GDM1 (cell line): ENCODE measurements at regions not wholly inside any gene's neighbourhood (a gene's known extent, or its start where the extent isn't known, plus 50 kb on each side); places are given as distances from the start of the nearest gene placed in this dataset.
"Not testable (repeated sequence)": the region's sequence is repeated elsewhere in the genome, so short reads cannot be mapped to it uniquely, and the experiment has no call there.

ENCODE experiments used
- DNase-seq: peaks from one replicate; lab custom pipeline; 2025; lab: John Stamatoyannopoulos, UW

- no peak for DNase-seq
Observed at GRCh38 chr7:142698429-142698828, 50.8 kb upstream of the PRSS1 start.

DNA sequence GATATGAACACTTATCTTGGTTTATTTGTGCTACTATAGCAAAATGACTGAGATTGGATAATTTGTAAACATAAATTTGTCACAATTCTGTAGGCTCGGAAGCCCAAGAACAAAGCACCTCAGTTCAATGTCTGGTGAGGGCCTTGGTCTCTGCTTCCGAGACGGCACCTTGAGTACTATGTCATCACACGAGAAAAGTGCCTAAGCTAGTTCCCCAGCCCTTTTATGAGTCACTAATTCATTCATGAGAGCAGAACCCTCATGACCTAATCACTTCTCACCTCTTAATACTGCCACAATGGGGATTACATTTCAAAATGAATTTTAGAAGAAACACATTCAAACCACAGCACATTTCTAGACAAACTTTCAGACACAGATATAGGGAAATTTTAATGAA, 52.0 kb upstream of the PRSS1 start:
- DNase-seq = no peak

DNA sequence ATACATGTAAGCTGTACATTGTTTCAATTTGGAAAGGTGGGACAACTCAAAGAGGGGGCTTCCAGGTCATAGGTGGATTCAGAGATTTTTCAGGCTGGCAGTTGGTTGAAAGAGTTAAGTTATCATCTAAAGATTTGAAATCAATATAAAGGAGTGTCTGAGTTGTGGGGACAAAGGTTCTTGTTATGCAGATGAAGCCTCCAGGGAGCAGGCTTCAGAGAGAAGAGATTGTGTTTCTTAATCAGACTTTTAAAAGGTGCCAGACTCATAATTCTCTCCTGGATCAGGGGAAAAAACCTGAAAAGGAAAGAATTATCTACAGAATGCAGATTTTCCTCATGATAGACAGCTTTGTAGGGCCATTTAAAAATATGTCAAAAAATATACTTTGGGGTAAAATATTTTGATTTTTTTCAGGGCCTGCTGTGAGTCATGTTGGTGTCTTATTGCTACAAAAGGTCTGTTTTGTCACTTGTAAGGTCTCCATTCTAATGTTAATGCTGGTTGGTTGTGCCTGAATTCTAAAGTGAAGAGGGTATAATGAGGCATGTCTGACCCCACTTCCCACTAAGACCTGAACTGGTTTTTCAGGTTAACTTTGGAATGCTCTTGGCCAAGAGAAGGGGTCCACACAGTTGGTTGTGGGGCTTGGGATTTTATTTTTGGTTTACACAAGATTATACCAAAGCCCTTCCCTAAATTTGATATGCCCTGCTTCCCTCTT, 52.7 kb upstream of the PRSS1 start:
- DNase-seq = no peak

DNA sequence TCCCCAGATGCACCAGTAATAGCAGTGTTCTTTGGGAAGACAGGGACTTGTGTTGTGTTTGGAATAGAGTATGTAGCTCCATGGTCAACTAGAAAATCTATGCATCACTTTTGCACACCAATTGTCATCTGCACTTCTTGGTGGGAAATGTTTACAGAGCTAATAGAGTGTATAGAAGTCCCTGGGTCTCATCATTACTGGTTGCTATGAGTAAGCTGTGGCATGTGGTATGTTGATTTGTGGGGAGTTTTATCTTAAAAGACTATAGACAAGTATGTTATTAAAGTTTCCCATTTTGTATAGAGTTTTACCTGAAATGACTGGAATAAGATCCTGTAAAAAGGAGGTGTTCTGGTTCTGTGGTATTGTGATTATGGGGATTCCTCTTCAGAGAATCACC, 55.4 kb upstream of the PRSS1 start:
- no peak for DNase-seq

DNA sequence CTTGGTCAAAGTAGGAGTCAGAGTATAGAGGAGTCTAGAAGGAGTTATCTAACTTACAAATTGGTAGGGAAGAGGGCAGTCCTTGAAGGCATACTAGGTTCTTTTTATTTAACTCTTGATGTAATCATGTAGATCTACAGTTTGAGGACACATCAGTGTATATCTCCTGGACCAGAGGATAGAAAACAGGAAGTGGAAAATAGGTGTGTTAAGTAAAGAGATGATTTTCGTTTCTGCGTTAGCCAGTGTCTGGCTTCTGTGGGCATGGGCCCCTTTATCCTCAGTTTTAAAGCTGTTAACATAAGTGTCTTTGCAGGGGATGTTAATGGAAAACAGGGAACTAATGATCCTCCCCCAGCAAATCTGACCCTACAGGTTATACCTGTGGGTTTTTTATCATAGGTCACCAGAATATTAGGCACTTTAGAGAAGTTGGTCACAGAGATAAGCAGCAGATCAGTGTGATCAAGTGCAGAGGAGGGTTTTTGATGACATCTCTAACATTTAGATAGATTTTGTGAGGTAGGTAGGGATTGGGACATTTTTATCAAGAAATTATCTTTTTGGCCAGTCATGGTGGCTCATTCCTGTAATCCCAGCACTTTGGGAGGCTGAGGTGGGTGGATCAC, 58.6 kb upstream of the PRSS1 start:
- DNase-seq = no peak

GRCh38 chr7:142689439-142690120, 59.7 kb upstream of the PRSS1 start:
- DNase-seq = no peak

- no peak for DNase-seq
Observed at GRCh38 chr7:142685877-142686508, 63.3 kb upstream of the PRSS1 start.

- DNase-seq = no peak
Observed at GRCh38 chr7:142681314-142682092, 67.8 kb upstream of the PRSS1 start.

- DNase-seq = peak; percentile 44
Observed at GRCh38 chr7:142671506-142671905, 77.8 kb upstream of the PRSS1 start.

DNA sequence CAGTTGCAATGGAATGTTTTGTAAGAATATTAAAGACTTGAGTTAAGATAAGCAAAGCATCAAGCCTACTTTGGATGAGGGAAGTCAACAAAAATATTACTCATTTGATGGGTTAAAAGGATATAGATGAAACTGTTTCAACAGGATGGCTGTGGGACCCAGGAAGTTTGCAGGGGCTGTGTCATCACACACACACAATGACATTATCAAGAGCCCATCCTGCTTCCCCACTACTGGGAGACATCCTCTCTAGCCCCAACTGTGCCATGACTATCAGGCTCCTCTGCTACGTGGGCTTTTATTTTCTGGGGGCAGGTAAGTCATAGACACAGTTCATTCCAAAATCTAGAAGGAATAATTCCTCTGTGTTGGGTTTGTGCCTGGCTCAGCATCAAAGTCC, 78.8 kb upstream of the PRSS1 start:
- no peak for DNase-seq

DNA sequence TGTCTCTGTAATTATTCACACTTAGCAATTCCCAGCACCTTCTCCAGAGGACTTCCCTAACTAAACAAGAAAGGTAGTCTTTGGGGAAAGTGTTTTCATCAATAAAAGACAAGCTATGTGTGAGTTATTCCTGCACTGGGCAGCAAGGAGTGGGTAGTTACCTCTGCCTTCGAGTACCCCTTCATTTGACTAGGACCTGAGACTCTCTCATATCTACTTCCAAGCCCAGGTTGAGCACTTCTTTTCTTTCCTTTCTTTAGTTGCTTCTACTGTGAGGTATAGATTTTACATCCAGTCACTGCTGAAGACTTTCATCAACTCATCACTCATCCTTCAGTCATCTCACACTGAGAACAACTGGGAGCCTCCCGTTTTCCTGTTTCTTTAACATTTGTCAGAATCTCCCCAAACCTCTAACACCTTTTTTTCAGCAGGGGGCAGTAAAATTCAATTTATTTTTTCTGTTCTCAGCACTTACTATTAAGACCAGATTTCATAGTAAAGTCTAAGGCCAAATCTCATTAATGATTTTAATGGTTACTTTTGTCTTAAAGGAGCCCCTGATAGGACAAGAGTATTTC, 80.1 kb upstream of the PRSS1 start:
- DNase-seq = no peak

DNA sequence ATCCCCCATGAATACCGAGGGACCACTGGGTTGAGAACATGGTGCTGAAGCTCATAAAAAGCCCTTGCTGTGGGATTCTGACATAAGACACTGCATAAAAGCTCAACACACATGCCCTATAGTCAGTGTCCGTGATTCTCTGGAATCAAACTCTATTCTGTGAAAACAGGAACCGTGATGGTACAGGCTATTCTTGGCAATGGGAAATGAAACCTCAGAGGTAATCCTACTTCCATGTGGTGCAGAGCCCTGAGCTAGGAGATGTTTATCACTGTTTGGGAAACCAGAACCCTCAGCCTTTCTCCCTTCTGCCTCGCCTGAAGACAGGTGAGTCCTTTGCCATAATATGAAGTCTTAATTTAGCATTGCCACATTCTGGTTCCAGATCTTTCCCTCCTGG, 80.8 kb upstream of the PRSS1 start:
- peak; percentile 22 for DNase-seq

GRCh38 chr7:142657376-142657775, 91.9 kb upstream of the PRSS1 start:
- DNase-seq = no peak

DNA sequence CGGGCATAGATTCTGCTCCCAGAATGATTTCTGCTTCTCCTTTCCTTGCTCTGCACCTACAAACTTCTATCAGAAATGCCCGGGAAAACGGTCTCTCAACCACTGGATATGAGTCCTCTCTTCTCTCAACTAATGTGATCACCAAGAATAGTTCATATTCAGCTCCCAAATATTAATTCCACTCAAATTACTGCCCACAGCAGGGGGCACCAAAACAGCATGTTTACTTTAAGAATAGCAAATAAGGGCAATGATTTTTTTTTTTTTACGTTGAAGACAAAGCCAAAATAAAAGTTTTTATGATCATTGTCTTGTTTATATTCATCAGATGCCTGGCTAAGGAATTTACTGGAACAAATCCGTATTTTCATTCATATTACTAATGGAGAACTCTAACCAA, 94.9 kb upstream of the PRSS1 start:
- DNase-seq = no peak

GRCh38 chr7:142647749-142648148, 101.5 kb upstream of the PRSS1 start:
- DNase-seq = no peak

DNA sequence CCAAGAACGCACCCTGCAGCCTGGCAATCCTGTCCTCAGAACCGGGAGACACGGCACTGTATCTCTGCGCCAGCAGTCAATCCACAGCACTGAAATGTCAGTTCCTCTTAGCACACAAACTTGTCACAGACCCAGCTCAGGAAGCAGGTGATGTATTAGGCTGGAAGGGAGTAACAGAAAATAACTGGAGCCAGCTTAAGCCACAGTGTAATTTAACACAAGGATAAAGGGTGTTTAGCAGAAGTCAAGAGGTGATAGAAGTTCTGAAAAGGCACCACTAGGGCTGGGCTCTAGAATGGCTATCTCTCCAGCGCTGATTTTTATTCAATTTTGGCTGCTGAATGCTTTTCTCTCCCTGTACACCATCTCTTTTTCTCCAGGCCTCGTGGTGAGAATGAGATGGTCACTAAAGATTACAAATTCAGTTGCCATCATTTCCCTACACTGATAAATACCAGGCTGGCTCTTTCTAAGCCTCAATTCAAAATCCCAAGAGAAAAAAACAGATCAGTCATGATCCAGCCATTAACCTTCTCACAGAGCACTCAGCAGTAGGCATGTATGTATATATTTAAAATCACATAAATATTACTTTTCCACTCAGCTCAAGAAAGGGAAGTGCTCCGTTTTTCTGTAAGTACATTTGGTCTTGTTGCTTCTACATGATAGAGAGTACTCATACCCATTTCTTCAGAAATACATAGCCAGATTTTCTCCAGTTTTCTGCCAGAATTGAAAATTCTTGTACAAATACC, 102.7 kb upstream of the PRSS1 start:
- DNase-seq = peak; percentile 81

DNA sequence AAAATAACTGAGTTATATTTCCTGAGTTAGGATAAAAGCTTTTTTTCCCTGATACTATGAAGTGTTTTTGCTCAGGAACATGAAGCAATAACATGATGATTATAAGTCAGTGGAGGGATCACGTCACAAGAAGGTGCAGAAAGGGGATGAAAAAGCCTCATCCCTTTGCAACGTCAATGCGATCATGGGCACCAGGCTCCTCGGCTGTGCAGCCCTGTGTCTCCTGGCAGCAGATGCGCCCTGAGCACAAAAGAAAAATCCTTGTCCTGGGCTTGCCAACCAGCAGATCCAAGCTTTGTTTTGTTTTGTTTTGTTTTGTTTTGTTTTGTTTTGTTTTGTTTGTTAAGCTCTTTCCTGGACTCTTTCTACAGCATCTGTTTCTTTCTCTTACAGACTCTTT, 103.5 kb upstream of the PRSS1 start:
- peak; percentile 45 for DNase-seq

GRCh38 chr7:142642316-142642715, 107.0 kb upstream of the PRSS1 start:
- DNase-seq = no peak

DNA sequence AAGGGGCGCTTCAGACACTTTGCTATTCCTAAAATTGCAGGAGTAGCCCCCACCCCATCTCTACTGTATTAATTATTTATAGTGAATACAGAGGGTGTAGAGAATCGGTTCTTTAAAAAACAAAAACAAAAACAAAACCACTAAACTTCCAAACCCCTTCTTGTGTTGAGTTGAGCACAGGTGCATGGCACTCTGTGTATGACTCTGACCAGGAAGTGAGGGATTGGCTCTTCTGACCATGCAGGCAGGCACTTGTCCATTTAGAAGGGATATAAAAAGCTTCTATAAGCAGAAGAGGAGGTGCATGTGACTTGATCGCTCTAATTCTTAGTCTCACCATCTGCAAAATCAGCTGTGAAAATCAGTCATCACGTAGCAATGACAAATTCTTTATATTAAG, 108.0 kb upstream of the PRSS1 start:
- DNase-seq = not testable (repeated sequence)

DNA sequence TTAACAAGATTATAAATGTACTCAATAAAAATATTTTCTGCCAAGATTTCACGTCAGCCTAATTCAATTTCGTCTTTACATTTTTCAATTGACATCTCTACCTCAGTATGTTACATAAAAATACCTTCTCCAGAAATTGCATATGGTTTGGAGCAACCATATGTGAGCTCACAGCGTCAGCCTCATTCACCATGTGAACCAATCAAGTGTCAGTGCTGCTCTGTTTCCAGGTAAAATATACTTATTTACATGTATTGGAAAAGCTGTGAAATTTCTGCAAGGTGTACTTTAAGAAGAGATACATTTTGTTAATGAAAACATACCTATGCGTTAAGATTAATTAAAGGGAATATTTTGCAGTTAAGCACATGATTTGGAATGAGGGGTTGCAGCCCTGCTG, 110.7 kb upstream of the PRSS1 start:
- no peak for DNase-seq

DNA sequence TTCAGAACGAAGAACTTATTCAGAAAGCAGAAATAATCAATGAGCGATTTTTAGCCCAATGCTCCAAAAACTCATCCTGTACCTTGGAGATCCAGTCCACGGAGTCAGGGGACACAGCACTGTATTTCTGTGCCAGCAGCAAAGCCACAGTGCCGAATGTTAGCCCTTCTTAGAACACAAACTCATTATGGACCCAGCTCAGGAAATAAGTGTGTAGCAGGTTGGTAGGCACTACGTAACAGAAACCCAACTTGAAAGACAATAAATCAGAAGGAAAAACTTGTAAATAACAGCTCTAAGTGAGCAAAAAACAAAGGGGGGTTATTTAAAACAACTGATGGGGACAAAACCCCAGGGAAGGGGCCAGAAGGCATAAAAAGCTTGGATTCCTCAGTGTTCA, 112.0 kb upstream of the PRSS1 start:
- no peak for DNase-seq
